ENCODE measurements at regions not wholly inside any gene's neighbourhood (a gene's known extent, or its start where the extent isn't known, plus 50 kb on each side); places are given as distances from the start of the nearest gene placed in this dataset.
"Not testable (repeated sequence)": the region's sequence is repeated elsewhere in the genome, so short reads cannot be mapped to it uniquely, and the experiment has no call there.

DNA sequence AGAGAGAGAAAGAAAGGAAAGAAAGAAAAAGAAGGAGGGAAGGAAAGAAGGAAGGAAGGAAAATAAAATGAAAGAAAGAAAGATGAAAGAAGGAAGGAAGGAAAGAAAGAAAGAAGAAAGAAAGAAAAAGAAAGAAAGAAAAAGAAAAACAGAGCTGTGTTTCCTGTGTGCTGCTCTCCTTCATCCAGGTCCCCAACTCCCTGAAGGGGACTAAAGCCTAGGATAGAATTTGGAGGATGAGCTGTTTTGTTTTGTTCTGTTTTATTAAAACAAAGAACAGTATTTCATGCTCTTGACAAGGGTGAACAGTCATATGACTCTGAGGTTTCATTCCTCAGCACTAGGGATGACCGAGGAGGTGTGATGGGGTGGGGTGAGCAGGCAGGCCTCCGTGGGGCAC is 164.8 kb upstream of the NDN start:
- no peak for DNase-seq

DNA sequence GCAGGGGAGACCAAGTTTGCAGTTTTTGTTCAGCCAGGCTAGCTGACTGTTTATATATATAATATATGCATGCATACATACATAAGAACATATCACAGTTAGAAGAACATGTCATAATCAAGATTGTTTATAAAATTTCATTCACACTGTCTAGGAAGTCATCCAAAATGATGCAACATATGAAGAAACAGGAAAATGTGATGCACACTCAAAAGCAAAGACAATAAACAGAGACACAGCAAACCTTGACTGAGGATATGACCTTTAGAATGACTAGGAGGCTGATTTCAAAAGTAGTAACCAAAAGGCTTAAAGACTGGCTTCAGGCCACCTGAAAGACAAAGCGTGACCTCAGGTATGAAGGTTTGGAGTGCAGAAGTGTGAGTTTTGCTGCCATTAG is 166.2 kb upstream of the NDN start:
- no peak for DNase-seq

DNA sequence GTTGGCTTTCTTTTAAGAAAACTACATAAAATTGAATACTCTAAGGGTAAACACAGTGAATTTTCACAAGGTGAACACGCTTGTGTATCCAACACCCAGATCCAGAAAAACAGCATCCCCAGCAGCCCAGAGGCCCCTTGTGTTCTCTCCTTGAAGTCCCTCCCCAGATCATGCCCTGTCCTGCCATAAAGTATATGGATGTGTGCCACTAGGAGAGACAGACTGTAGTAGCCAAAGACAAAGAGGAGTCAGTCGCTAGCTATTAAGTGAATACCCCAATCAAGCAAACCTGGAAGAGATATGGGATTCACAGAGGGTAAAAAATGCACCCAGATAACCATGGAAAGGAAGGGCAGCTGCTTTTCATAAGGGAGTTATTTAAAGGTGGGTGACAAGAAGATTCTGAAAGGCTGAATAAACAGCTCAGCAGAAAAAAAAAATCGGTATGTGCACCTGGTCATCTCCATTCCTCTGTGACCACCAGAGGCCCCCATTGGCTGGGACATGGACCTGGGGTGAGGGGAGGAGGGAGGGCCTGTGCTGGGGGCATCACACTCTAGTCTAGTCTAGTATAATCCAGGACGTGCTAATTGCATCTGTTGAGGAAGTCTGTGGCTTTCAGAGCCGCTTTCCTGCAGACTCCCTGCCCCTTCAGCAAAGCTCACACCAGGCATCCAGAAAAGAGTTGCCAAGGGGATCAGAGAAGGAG is 167.3 kb upstream of the NDN start:
- DNase-seq: no peak

DNA sequence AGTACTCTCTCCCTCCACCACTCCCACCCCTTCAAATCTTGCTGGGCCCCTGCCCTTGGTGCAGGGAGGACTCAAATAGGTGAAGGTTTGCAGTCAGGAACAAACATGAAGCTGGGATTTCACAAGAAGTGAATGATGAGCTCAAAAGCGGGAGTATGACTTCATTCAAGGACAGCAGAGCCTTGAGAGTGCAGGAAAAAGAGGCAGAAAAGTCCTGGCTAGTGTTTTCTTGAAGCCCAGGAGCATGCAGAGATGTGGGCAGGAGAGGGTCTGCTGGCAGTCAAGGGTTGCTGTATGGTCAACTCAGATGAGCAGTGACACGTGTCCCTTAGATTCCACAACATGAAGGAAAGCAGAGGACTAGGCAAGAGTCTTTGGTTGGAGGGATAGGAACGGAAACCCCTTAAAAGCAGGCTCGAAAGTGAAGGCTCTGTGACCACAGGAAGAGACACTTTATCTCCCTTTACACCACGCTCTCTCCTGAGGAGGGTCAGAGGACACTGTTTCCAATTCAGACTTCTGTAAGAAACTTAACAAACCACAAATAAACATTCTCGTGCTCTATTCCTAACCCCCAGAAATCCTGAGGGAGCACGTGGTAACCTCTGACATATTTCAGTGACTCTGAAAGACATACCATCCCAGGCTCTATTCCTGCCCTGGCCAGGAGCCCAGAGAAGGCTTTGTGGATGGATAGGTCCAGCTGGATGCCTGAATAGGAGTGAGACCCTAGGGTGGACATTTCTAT is 168.0 kb upstream of the NDN start:
- no peak for DNase-seq

DNA sequence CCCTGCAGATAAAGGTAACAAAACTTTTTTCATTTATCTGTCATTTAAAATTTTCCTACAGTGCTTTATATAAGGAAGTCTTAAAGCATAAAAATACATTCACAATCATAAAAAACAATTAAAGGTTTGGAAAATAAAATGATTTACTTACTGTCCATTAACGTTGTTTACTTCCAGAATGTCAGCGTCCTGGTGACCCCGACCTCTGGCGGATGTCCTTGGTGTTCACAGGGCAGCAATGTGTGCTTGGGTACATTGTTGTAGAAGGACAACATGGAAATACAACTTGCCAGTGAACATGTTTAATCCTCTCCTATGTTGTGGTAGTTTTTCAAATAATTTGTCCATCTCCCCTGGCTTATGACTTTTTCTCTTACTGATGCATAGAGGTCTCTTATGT is 168.8 kb upstream of the NDN start:
- no peak for DNase-seq

DNA sequence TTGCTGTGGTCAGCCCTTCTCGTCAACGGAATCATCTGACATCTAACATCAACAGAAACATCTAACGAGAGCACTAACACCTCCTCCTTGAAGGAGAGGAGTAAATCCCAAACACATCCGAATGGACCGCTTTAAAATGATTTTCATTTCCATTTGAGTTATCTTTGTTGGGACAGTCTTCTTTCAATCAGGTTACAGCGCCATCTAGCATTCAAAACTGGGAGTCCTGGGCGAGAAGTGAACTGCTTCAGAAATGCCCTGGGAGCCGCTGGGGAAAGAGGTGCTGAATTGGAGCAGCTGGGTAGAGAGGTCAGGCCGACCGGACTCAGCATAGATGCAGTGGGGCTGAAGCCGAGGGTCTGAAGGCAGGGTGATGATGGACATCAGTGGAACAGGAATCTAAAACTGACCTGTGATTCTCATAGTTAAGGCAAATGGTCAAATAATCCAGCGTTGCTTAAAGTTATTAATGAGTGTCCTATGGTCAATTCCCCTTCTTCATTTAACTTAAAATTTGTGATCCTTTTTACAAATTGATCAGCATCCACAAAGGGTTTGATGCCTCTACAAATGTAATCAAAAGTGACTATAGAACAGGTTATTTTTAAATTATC is 170.0 kb upstream of the NDN start:
- no peak for DNase-seq

DNA sequence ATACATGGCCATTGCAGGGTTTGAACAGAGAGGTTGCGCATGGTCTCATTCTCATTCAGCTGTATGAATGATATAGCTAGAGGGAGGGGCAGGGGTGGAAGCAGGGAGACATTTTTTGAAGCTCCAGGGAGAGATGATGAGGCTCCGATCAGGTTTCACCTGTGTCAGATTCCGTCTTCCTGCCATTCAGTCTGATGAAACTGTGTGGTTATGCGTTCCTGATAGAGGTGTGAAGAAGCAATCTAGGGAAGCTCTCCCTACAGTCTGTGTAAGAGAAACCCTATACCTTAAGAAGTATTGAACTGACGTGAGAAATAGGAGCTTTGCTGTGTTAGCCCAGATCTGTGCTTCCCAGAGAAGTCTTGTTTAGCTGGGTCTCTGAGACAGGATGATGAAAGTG is 171.9 kb upstream of the NDN start:
- no peak for DNase-seq

DNA sequence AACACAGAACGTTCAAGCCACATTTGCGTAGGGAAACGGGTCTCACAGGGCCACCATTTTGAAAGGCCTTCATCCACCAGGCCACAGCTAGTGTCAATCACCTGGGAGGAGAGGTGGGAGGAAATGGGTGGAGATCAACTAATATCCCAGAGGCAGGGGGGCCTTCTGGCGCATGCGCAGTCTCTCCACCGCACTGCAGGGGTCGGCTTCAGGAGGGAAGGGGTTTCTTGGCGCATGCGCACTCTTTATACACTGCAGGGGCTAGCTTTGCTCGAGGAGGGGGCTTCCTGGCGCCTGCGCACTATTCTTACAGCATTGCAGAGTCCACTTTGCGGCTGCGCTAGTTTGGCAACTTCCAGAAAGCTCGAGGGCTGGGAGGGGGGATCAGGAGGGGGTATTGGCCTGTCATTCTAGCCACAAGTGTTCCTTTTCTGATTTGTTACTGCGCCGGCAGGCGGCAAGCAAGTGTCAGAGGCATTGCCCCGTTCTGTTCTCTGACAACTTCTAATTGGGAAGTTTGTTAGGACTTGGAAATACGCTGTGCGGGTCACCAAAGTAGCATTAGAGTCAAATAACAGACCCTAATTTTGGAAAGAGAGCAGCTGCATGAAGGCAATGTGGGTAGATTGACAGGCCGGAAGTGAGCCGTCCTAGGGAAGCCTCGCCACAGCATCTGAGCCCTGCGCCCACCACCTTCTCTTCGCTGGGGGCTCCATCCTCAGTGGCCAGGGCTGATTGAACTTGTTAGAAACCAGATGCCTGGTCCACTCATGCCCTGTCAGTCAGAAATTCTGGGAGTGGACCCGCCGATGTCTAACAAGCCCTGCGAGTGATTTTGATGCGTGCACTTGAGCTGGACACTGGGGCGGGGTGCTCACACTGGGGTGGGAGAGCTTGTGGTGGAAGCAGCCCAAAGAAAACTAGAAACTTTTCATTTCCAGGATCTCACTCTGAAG is 173.5 kb upstream of the NDN start:
- DNase-seq: no peak

DNA sequence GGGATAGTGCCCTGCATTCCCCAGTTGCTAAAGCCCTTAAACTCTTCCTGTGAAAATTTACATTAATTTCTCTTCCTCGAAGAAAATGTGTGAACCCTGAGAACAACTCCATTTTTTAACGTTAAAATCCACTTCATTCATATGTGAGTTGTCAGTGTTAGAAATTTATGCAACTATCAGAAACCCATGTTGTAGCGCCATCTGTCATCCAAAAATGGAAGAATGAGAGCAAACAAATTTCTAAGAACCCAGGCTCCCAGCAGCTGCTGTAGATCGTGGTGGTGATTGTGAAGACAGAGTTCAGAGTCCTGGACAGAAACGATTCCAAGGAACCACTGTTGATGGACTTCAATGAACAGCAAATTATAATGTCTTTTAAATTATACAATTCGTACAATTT is 179.7 kb upstream of the NDN start:
- no peak for DNase-seq

DNA sequence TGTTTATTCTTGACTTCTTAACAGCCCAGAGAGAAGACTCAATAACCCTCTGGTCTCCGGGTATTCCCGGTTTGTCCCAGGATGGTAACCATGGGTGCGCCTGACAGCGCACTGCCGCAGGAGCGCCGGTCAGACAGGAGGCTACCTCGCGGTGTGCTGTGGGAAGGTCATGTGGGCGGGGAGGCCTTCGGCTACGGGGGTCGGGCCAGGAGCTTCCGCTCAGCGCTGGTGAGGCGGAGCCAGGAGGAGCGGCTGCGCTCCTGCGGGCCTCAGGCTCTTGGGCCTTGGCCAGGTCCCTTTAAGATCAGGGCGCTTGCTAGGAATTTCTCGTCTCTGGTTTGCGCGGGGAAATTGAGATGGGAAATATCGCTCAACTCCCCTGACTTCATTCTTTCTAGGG is 182.3 kb upstream of the NDN start:
- DNase-seq: no peak

DNA sequence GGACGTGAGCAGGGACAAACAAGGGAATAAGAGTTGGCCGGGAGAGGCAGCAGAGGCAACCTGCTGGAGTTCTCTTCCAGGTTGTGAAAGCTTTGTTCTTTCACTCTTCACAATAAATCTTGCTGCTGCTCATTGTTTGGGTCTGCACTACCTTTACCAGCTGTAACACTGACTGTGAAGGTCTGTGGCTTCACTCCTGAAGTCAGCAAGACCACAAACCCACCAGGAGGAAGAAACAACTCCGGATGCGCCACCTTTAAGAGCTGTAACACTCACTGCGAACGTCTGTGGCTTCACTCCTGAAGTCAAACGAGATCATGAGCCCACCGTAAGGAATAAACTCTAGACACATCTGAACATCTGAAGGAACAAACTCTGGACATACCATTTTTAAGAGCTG is 186.5 kb upstream of the NDN start:
- not testable (repeated sequence) for DNase-seq

DNA sequence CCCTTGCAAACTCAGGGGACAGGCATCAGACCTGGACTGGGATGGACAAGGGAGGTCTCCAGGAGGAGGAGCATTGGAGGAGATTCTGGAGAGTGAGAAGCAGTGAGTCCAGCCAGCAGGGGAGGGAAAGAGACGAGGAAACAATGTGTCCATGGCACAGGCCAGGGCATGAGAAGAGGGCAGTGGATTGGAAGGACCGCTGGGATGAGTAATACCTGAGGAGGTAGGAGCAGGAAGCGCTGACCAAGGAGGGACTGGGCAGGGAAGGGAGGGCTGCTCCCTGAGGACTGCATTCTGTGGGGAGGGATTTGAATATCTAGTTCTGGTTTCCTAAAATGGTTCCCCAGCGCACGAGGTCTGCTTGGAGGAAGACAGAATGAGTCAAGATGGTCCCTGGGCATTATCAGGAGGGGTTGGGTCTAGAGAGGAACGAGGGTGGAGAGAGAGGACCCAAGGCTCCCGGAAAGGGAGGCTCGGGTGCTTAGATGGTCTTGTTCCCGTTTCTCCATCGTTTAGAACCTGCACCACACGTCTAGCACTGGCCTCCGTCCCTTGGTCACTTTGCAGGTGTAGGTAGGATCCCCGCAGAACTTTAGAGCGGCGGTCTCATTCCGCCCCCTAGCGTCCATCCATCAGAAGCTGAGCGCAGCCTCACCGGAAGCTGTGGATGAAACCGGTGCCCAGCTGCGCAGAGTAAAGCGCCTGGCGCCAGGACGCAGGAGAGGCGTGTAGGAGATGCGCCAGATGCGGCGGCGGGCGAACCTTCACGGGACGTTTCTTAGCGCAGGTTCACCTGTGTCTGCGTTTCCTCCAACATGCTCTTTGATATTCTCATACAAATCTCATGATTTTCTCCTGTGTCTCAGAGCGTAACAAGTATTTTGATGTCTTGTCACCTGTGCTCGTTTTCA is 190.7 kb upstream of the NDN start:
- peak; percentile 1 to 3 for DNase-seq

DNA sequence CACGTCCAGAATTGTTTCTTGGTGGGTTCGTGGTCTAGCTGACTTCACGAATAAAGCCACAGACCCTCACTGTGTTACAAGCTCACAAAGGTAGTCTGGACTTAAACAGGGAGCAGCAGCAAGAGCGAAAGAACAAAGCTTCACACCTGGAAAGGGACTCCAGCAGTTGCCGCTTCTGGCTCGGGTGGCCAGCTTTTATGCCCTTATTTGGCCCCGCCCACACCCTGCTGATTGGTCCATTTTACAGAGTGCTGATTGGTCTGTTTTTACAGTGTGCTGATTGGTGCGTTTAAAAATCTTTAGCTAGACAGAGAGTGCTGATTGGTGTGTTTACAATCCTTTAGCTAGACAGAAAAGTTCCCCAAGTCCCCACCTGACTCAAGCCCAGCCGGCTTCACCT is 194.2 kb upstream of the NDN start:
- DNase-seq: no peak

DNA sequence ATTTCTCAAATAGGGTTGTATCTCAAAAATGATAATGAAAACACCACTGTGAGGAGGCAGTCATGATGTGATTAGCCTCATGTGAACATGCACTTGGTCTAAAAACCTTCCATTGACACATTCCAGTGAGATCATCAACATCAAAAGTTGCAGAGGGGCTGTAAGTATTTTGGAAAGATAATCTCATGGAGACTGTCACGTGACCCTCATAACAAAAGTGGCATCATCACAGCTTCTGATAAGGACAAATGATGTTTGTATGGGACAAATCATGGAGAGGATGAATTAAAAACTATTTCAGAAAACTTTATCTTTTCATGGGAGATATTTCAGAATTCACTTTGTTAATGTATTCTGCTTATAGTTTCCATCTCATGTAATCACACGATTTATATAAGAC is 203.1 kb upstream of the NDN start:
- no peak for DNase-seq

DNA sequence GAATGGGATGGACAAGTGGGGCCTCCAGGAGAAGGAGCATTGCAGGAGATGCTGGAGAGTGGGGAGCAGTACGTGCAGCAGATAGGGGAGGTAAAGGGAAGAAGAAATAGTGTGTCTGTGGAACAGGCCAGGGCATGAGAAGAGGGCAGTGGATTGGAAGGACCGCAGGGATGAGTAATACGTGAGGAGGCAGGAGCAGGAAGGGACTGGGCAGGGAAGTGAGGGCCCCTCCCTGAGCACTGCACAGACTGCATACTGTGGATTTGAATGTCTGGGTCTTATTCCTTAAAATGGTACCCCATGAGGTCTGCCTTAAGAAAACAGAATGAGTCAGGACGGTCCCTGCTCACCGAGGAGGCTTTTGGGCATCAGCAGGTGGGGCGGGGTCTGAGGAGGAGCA is 210.0 kb upstream of the NDN start:
- DNase-seq: no peak

DNA sequence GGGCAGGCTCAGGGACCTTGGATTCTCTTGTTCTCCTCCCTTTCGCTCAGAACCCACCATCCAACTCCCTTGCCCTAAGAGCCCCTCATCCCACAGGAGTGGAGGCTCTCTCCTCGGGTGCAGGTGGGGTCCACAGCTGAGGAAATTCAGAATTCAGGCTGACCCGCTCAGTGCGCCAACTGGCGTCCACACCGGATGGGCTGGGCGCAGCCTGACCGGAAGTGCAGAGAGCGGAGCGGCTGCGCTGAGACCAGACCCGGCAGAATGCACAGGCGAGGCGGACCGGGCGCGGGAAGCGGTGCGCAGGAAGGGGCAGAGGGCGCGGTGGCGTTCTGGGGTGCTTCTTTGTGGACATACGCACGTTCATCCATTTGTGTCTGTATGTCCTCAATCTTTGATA is 210.4 kb upstream of the NDN start:
- no peak for DNase-seq

DNA sequence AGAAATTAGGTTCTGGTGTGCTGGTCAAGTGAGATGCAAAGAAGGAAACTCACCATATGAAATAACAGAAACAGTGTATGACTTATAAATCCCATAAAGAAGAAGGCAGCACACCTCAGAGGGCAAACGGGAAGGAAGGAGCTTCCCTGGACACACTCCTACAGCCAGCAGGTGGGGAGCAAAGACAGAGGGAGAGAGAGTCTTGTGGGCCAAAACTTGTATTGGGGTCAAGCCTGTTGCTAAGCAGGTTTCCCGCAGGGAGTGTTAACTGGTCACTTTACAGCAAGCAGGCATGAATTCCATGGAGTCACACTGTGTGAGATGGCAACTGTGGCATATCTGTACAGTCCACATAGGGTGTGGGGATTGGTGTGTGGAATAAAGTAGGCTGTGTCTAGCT is 222.9 kb upstream of the NDN start:
- DNase-seq: no peak

DNA sequence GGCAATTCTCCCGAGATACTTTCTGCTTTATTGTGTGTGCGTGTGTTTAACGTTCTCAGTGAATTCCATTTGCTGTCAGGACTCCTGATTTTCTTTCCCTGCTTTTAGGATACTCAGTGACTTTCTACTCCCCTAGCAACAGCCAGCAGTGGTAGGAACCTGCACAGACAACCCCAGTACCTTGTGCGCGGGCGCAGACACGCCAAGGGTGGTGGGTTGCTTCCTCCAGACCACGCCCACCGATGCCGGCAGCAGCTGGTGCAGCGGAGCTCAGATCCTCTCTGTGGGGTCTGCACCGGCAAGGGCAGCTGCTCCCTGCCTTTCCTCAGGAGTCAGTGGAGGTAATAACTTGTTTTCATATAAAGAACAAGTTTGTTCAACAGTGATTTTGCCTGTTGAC is 225.1 kb upstream of the NDN start:
- no peak for DNase-seq

DNA sequence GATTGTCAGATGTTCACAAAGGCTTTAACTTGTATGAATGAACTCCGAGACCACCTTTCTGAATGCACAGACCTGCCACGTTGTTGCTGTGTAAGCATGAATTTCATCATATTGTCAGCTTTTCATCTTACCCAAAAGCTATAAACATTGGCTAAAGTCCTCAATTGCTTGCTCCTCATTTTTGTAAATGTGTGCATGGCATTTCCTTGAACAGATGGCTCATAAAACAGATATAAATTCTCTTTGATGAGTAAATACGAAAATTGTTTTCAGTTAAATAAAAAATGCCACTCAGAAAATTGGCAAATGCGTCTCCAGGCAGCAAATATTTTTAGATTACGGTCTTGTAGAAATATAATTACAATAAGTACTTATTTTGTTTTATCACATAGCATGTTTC is 226.0 kb upstream of the NDN start:
- no peak for DNase-seq

DNA sequence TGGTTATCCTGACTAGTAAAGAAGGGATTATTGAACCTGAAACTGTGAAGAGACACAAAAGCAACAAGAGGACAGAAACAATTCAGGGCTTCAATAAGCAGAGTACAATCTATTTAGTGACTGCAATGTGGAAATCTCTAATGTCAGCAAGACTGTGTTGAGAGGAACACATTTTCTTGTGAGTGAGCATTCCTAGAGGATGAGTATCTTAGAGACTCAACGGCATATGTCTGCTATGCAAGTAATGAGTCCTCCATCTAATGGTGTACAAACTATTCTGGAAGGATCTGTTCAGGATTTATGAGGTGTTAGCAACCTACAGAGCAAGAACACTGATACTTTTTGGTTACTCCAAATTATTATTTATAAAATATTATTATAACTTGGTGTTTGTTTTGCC is 226.5 kb upstream of the NDN start:
- no peak for DNase-seq

DNA sequence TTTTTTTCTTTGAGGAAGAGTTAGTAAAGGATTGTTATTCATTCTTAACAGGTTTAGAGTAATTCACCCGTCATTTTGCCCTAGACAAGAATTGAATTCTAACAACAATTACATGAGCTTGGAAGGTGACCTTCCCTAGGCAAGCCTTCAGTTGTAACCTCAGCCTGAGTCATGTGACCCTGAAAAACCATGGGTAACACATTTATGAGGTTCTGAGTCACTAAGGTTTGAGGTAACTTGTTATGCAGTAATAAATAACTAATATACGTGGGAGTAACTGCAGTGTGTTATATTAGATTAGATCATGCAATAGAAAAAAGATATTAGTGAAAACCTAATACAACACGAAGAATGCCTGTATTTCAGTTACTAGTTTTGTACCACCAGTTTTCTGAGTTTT is 237.6 kb upstream of the NDN start:
- DNase-seq: no peak

DNA sequence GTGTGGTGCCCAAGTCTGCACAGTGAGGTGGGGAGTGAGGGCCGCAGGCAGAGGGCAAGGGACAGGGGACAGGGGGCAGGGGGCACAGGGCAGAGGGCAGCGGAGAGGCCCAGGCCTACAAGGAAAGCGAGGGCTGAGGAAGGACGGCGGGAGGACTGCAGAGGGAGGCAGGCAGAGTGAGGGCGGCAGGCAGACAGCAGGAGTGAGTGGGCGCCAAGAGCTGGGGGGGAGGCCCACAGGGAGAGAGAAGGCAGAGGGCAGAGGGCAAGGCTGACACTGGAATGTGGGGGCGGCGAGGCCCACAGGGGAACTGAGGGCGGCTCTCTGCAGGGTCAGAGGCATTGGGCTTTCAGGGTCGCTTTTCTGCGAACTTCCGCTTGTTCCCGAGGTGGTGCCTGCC is 267.8 kb upstream of the NDN start:
- DNase-seq: no peak
